CD14-positive monocyte (primary cell): ENCODE measurements at regions not wholly inside any gene's neighbourhood (a gene's known extent, or its start where the extent isn't known, plus 50 kb on each side); places are given as distances from the start of the nearest gene placed in this dataset.
"Not testable (repeated sequence)": the region's sequence is repeated elsewhere in the genome, so short reads cannot be mapped to it uniquely, and the experiment has no call there.

Experiments
- DNase-seq, 3 donors: peaks; one replicate each; pipeline ENCODE4 v3.0.0-alpha.2; 2011 to 2022
- H2AFZ ChIP-seq: 2 replicates; pipeline ENCODE4 v1.6.0; 2012; ENCODE audit warnings: mild to moderate bottlenecking, low read depth, low read length, inconsistent platforms; ENCODE audit not compliant: insufficient read depth, poor library complexity, severe bottlenecking
- H3K27ac ChIP-seq, 2 donors: 1 replicate in 1 of 2; 2 replicates in 1 of 2; pipeline ENCODE4 v1.5.1; 2012 to 2013; ENCODE audit warnings: low read length in 2 of 2, control low read depth in 1 of 2, inconsistent platforms in 1 of 2, low read depth in 1 of 2, mild to moderate bottlenecking in 1 of 2
- H3K27me3 ChIP-seq, 2 donors: one replicate each; pipeline versions ENCODE4 v1.6.0 to v1.6.1; 2011 to 2013; ENCODE audit warnings: low read length in 2 of 2; ENCODE audit not compliant: control insufficient read depth in 2 of 2, insufficient read depth in 2 of 2
- H3K36me3 ChIP-seq, 2 donors: replicated peaks in 1 of 2; 1 replicate in 1 of 2; 2 replicates in 1 of 2; pipeline versions ENCODE4 v1.5.1 to v1.6.1; 2012 to 2013; ENCODE audit warnings: low read length in 2 of 2, control low read depth in 1 of 2, inconsistent platforms in 1 of 2, mild to moderate bottlenecking in 1 of 2; ENCODE audit not compliant: insufficient read depth in 2 of 2, control insufficient read depth in 1 of 2
- H3K4me1 ChIP-seq, 2 donors: 1 replicate in 1 of 2; 2 replicates in 1 of 2; pipeline versions ENCODE4 v1.5.1 to v1.6.1; 2012 to 2013; ENCODE audit warnings: low read length in 2 of 2, control low read depth in 1 of 2, inconsistent platforms in 1 of 2, mild to moderate bottlenecking in 1 of 2, moderate library complexity in 1 of 2; ENCODE audit not compliant: insufficient read depth in 2 of 2, control insufficient read depth in 1 of 2
- H3K4me2 ChIP-seq: replicated peaks from 2 replicates; pipeline ENCODE3; 2012; ENCODE audit warnings: low read length, moderate library complexity, mild to moderate bottlenecking; ENCODE audit not compliant: poor library complexity, severe bottlenecking; ENCODE audit errors: extremely low read depth
- H3K4me3 ChIP-seq, 3 experiments: fragments of 200-600 bp in 1 of 3; sonication (generic) in 1 of 3; replicated peaks in 1 of 3; 1 replicate in 2 of 3; 2 replicates in 1 of 3; pipeline ENCODE4 v1.5.1; 2011 to 2013; ENCODE audit warnings: low read length in 3 of 3, mild to moderate bottlenecking in 3 of 3, control low read depth in 2 of 3, low read depth in 2 of 3, inconsistent platforms in 1 of 3, moderate library complexity in 1 of 3
- H3K79me2 ChIP-seq: 2 replicates; pipeline ENCODE4 v1.6.0; 2012; ENCODE audit warnings: mild to moderate bottlenecking, control low read depth, inconsistent platforms, low read length, moderate library complexity; ENCODE audit not compliant: insufficient read depth
- H3K9ac ChIP-seq: 2 replicates; pipeline ENCODE4 v1.6.0; 2017; ENCODE audit warnings: low read length, mild to moderate bottlenecking; ENCODE audit not compliant: insufficient read depth, poor library complexity, severe bottlenecking
- H3K9me3 ChIP-seq, 2 donors: replicated peaks in 1 of 2; 1 replicate in 1 of 2; 2 replicates in 1 of 2; pipeline versions ENCODE4 v1.5.1 to v1.6.1; 2012 to 2013; ENCODE audit warnings: low read length in 2 of 2, control low read depth in 1 of 2; ENCODE audit not compliant: control insufficient read depth in 1 of 2, insufficient read depth in 1 of 2
- H4K20me1 ChIP-seq: 2 replicates; pipeline ENCODE4 v1.6.0; 2012; ENCODE audit warnings: mild to moderate bottlenecking, low read length, control low read depth, moderate library complexity; ENCODE audit not compliant: insufficient read depth
- H3K27ac Mint-ChIP-seq, 7 donors: one replicate each; pipeline ENCODE4 v1.8.0; 2020; ENCODE audit warnings: mild to moderate bottlenecking in 7 of 7, mixed read lengths in 7 of 7, moderate library complexity in 6 of 7, inconsistent platforms in 2 of 7
- H3K27me3 Mint-ChIP-seq, 3 donors: one replicate each; pipeline ENCODE4 v1.8.0; 2021 to 2022; ENCODE audit warnings: low read depth in 3 of 3, mild to moderate bottlenecking in 3 of 3, mixed read lengths in 3 of 3, moderate library complexity in 3 of 3, inconsistent platforms in 1 of 3
- H3K36me3 Mint-ChIP-seq, 2 donors: one replicate each; pipeline ENCODE4 v1.8.0; 2020; ENCODE audit warnings: mixed read lengths in 2 of 2, inconsistent platforms in 1 of 2, mild to moderate bottlenecking in 1 of 2
- H3K4me1 Mint-ChIP-seq: one replicate; pipeline ENCODE4 v1.8.0; 2020; ENCODE audit warnings: mild to moderate bottlenecking, mixed read lengths
- H3K4me3 Mint-ChIP-seq, 2 donors: one replicate each; pipeline ENCODE4 v1.8.0; 2020; ENCODE audit warnings: mild to moderate bottlenecking in 2 of 2, mixed read lengths in 2 of 2, moderate library complexity in 1 of 2
- H3K9me3 Mint-ChIP-seq, 7 donors: one replicate each; pipeline ENCODE4 v1.8.0; 2020 to 2022; ENCODE audit warnings: mixed read lengths in 7 of 7, mild to moderate bottlenecking in 6 of 7, moderate library complexity in 6 of 7, inconsistent platforms in 2 of 7
- CTCF ChIP-seq: fragments of 200-600 bp; IDR thresholded peaks from one replicate; pipeline ENCODE4 v1.8.0; 2022; ENCODE audit warnings: antibody characterized with exemption, mild to moderate bottlenecking
- WGBS: methylation state at CpG from one replicate; pipeline ENCODE4 v1.1.5; 2013; ENCODE audit warnings: missing lambda C conversion rate; ENCODE audit not compliant: insufficient coverage; 5-methylcytosine and 5-hydroxymethylcytosine counted together
- intact Hi-C, 2 donors: fragments of 100-400 bp; cut with micrococcal nuclease; formaldehyde crosslinking; loops; one replicate each; pipeline versions ENCODE4 v1.15.0 to v1.15.1; 2023

GRCh38 chr10:29363930-29364329 is 75.1 kb downstream of the LYZL1 start:
- H3K27ac ChIP-seq, H3K9me3 Mint-ChIP-seq, H3K36me3 Mint-ChIP-seq, DNase-seq, intact Hi-C loops, H3K27me3 ChIP-seq, H3K4me3 ChIP-seq, H4K20me1 ChIP-seq, H3K27ac Mint-ChIP-seq, H3K36me3 ChIP-seq, H3K4me2 ChIP-seq, H3K9ac ChIP-seq, H3K4me3 Mint-ChIP-seq, H3K4me1 Mint-ChIP-seq, H3K79me2 ChIP-seq, H3K4me1 ChIP-seq, H2AFZ ChIP-seq, H3K27me3 Mint-ChIP-seq, H3K9me3 ChIP-seq: not testable (repeated sequence)
- 99% methylated on average over 8 of the region's 9 CpGs for WGBS

- H3K27ac ChIP-seq, H3K4me1 Mint-ChIP-seq, H3K4me1 ChIP-seq, H3K36me3 Mint-ChIP-seq, H3K4me3 Mint-ChIP-seq, DNase-seq, H3K9me3 ChIP-seq, H3K4me3 ChIP-seq, H3K27me3 ChIP-seq, H2AFZ ChIP-seq, intact Hi-C loops, H3K36me3 ChIP-seq, H3K79me2 ChIP-seq, H3K9me3 Mint-ChIP-seq, H3K27ac Mint-ChIP-seq, H3K9ac ChIP-seq, H4K20me1 ChIP-seq, H3K4me2 ChIP-seq: not testable (repeated sequence)
- peaks cover 5 to 10% (median 7%) of the 10 kb centered on the region in 3 donors for H3K27me3 Mint-ChIP-seq
- 91% methylated on average over 20 of the region's 27 CpGs for WGBS
These were observed 77.3 kb downstream of the LYZL1 start for GRCh38 chr10:29366206-29366605.

- intact Hi-C loops = no loop called here
- H2AFZ ChIP-seq = no peak overlapping the region
- Mint-ChIP-seq H3K27me3 (peaks cover 7 to 10% (median 7%) of the 10 kb centered on the region in 3 donors), H3K36me3 (no peaks in the 10 kb centered on the region), H3K27ac (peak overlapping the region in 1 of 7 donors; percentile 4), H3K9me3 (peaks cover 0 to 2% (median 2%) of the 10 kb centered on the region in 7 donors), H3K4me3 (no peak overlapping the region), H3K4me1 (no peaks in the 10 kb centered on the region)
- no peak overlapping the region for H3K4me2 ChIP-seq
- H3K36me3 ChIP-seq = no peaks in the 10 kb centered on the region
- no peaks in the 10 kb centered on the region for H3K9me3 ChIP-seq
- H3K9ac ChIP-seq = no peak overlapping the region
- no peaks in the 10 kb centered on the region for H3K79me2 ChIP-seq
- no peak overlapping the region for H3K4me3 ChIP-seq
- H3K27me3 ChIP-seq = peaks cover 0 to 2% of the 10 kb centered on the region in 2 donors
- no peaks in the 10 kb centered on the region for H3K4me1 ChIP-seq
- WGBS = 70% methylated on average over 2 of the region's 5 CpGs
- TF ChIP-seq CTCF = no peak
- no peak for DNase-seq
- no peaks in the 10 kb centered on the region for H4K20me1 ChIP-seq
- no peak overlapping the region for H3K27ac ChIP-seq
These were observed 80.5 kb downstream of the LYZL1 start for GRCh38 chr10:29369419-29369818.
